Hematopoietic multipotent progenitor cell treated with erythropoietin and hydrocortisone succinate and interleukin-3 and kit ligand, for 17 days (in vitro differentiated cells): ENCODE measurements at regions not wholly inside any gene's neighbourhood (a gene's known extent, or its start where the extent isn't known, plus 50 kb on each side); places are given as distances from the start of the nearest gene placed in this dataset.
A peak's percentile ranks its signal among the peaks of the same experiment; 100 is the strongest.

Source experiments
- DNase-seq: peaks from one replicate; pipeline ENCODE4 v3.0.0-alpha.2; 2015; ENCODE audit warnings: low spot score

- no peak for DNase-seq
Measured at GRCh38 chr2:7974936-7975335, 706.9 kb upstream of the ID2 start.

GRCh38 chr2:7976206-7976605, 705.6 kb upstream of the ID2 start:
- DNase-seq: no peak

GRCh38 chr2:7977981-7978380, 703.9 kb upstream of the ID2 start:
- DNase-seq: no peak

- no peak for DNase-seq
Measured at GRCh38 chr2:7982054-7982453, 699.8 kb upstream of the ID2 start.

GRCh38 chr2:7983451-7983850, 698.4 kb upstream of the ID2 start:
- no peak for DNase-seq

GRCh38 chr2:7983912-7984311, 697.9 kb upstream of the ID2 start:
- DNase-seq: no peak

GRCh38 chr2:7984693-7985353, 697.0 kb upstream of the ID2 start:
- no peak for DNase-seq

- no peak for DNase-seq
Measured at GRCh38 chr2:7986431-7986830, 695.4 kb upstream of the ID2 start.

GRCh38 chr2:7987992-7988391, 693.9 kb upstream of the ID2 start:
- no peak for DNase-seq

- no peak for DNase-seq
Measured at GRCh38 chr2:7988440-7988839, 693.4 kb upstream of the ID2 start.

- no peak for DNase-seq
Measured at GRCh38 chr2:7989823-7990222, 692.0 kb upstream of the ID2 start.

GRCh38 chr2:7992612-7993602, 688.9 kb upstream of the ID2 start:
- no peak for DNase-seq

- peak; percentile 34 for DNase-seq
Measured at GRCh38 chr2:7994397-7994951, 687.4 kb upstream of the ID2 start.

GRCh38 chr2:7997279-7997678, 684.6 kb upstream of the ID2 start:
- DNase-seq: no peak

GRCh38 chr2:7999683-8000476, 682.0 kb upstream of the ID2 start:
- no peak for DNase-seq

- DNase-seq: peak; percentile 60
Measured at GRCh38 chr2:8000870-8001269, 681.0 kb upstream of the ID2 start.

- DNase-seq: peak; percentile 18
Measured at GRCh38 chr2:8002765-8003393, 679.0 kb upstream of the ID2 start.

- peak; percentile 23 for DNase-seq
Measured at GRCh38 chr2:8003462-8004075, 678.3 kb upstream of the ID2 start.

- DNase-seq: peak; percentile 89
Measured at GRCh38 chr2:8004250-8004681, 677.6 kb upstream of the ID2 start.

GRCh38 chr2:8006181-8006580, 675.7 kb upstream of the ID2 start:
- no peak for DNase-seq

- no peak for DNase-seq
Measured at GRCh38 chr2:8006626-8007025, 675.2 kb upstream of the ID2 start.
